GM18502 (cell line): ENCODE measurements at regions not wholly inside any gene's neighbourhood (a gene's known extent, or its start where the extent isn't known, plus 50 kb on each side); places are given as distances from the start of the nearest gene placed in this dataset.

Experiments
- ATAC-seq: cut with Tn5 transposase; IDR thresholded peaks from one replicate; pipeline ENCODE4 v1.9.1; 2021; ENCODE audit warnings: mild to moderate bottlenecking; ENCODE audit not compliant: unreplicated experiment, poor library complexity

GRCh38 chr7:85535974-85536729 is 349.3 kb upstream of the SEMA3D start:
- ATAC-seq = no peak

GRCh38 chr7:85529831-85530230 is 343.0 kb upstream of the SEMA3D start:
- no peak for ATAC-seq

- ATAC-seq = no peak
Observed at GRCh38 chr7:85529201-85529600, 342.3 kb upstream of the SEMA3D start.

GRCh38 chr7:85528581-85528980 is 341.7 kb upstream of the SEMA3D start:
- ATAC-seq = no peak

- no peak for ATAC-seq
Observed at GRCh38 chr7:85525676-85526075, 338.8 kb upstream of the SEMA3D start.

- ATAC-seq = no peak
Observed at GRCh38 chr7:85522070-85522469, 335.2 kb upstream of the SEMA3D start.

GRCh38 chr7:85521108-85521694 is 334.3 kb upstream of the SEMA3D start:
- no peak for ATAC-seq

- ATAC-seq = no peak
Observed at GRCh38 chr7:85520175-85520574, 333.3 kb upstream of the SEMA3D start.

- ATAC-seq = no peak
Observed at GRCh38 chr7:85516675-85517074, 329.8 kb upstream of the SEMA3D start.

GRCh38 chr7:85512790-85513189 is 325.9 kb upstream of the SEMA3D start:
- ATAC-seq = no peak

- no peak for ATAC-seq
Observed at GRCh38 chr7:85510287-85510686, 323.4 kb upstream of the SEMA3D start.

- ATAC-seq = no peak
Observed at GRCh38 chr7:85509476-85509875, 322.6 kb upstream of the SEMA3D start.

GRCh38 chr7:85508642-85509410 is 322.0 kb upstream of the SEMA3D start:
- ATAC-seq = no peak

- ATAC-seq = no peak
Observed at GRCh38 chr7:85498031-85498430, 311.2 kb upstream of the SEMA3D start.

GRCh38 chr7:85489498-85489897 is 302.6 kb upstream of the SEMA3D start:
- ATAC-seq = no peak

GRCh38 chr7:85488406-85488805 is 301.6 kb upstream of the SEMA3D start:
- no peak for ATAC-seq

- no peak for ATAC-seq
Observed at GRCh38 chr7:85483177-85483576, 296.3 kb upstream of the SEMA3D start.

GRCh38 chr7:85480666-85481065 is 293.8 kb upstream of the SEMA3D start:
- ATAC-seq = no peak

- no peak for ATAC-seq
Observed at GRCh38 chr7:85479918-85480643, 293.2 kb upstream of the SEMA3D start.

- ATAC-seq = no peak
Observed at GRCh38 chr7:85478530-85478929, 291.7 kb upstream of the SEMA3D start.

- no peak for ATAC-seq
Observed at GRCh38 chr7:85475476-85475875, 288.6 kb upstream of the SEMA3D start.
